Activated T-helper 17 cell treated with anti-CD3 and anti-CD28 coated beads, Interleukin-2, amount 50 U/mL, for 72 hours (primary cell): ENCODE measurements at regions not wholly inside any gene's neighbourhood (a gene's known extent, or its start where the extent isn't known, plus 50 kb on each side); places are given as distances from the start of the nearest gene placed in this dataset.
"Not testable (repeated sequence)": the region's sequence is repeated elsewhere in the genome, so short reads cannot be mapped to it uniquely, and the experiment has no call there.

ENCODE experiments used
- ATAC-seq: fragments of 150-1000 bp; cut with Tn5 transposase; replicated peaks from 2 replicates; pipeline ENCODE4 v1.10.0; 2021; ENCODE audit warnings: mild to moderate bottlenecking, moderate library complexity
- H3K27ac Mint-ChIP-seq: one replicate; pipeline ENCODE4 v1.8.0; 2022; ENCODE audit warnings: mixed read lengths
- H3K27me3 Mint-ChIP-seq: one replicate; pipeline ENCODE4 v1.8.0; 2022; ENCODE audit warnings: mixed read lengths
- H3K36me3 Mint-ChIP-seq: one replicate; pipeline ENCODE4 v1.8.0; 2022; ENCODE audit warnings: low read depth, mild to moderate bottlenecking, mixed read lengths
- H3K4me1 Mint-ChIP-seq: one replicate; pipeline ENCODE4 v1.8.0; 2022; ENCODE audit warnings: mixed read lengths
- H3K4me3 Mint-ChIP-seq: one replicate; pipeline ENCODE4 v1.8.0; 2022; ENCODE audit warnings: mild to moderate bottlenecking, mixed read lengths
- H3K9me3 Mint-ChIP-seq: one replicate; pipeline ENCODE4 v1.8.0; 2022; ENCODE audit warnings: mixed read lengths

- ATAC-seq, result no peak
Measured at GRCh38 chr16:51239196-51239595, 88.1 kb upstream of the SALL1 start.

GRCh38 chr16:51237861-51238378 is 86.8 kb upstream of the SALL1 start:
- Mint-ChIP-seq H3K4me1 (peaks cover 5% of the 10 kb centered on the region), H3K4me3 (no peak overlapping the region), H3K27ac (no peak overlapping the region), H3K9me3 (peaks cover 17% of the 10 kb centered on the region), H3K36me3 (no peaks in the 10 kb centered on the region), H3K27me3 (peaks cover 3% of the 10 kb centered on the region)
- no peak for ATAC-seq

More at GRCh38 chr16:51239196-51239595, 88.1 kb upstream of the SALL1 start:
- Mint-ChIP-seq H3K4me3 (no peak overlapping the region), H3K27me3 (no peaks in the 10 kb centered on the region), H3K27ac (no peak overlapping the region), H3K36me3 (no peaks in the 10 kb centered on the region), H3K9me3 (peaks cover 12% of the 10 kb centered on the region), H3K4me1 (peaks cover 5% of the 10 kb centered on the region)

GRCh38 chr16:51237207-51237606 is 86.1 kb upstream of the SALL1 start:
- H3K4me3 Mint-ChIP-seq, result no peak overlapping the region
- no peak for ATAC-seq

GRCh38 chr16:51236583-51236982 is 85.5 kb upstream of the SALL1 start:
- H3K9me3 Mint-ChIP-seq, result peaks cover 17% of the 10 kb centered on the region
- ATAC-seq, result no peak
- H3K4me3 Mint-ChIP-seq, result no peak overlapping the region
- no peaks in the 10 kb centered on the region for H3K36me3 Mint-ChIP-seq
- no peak overlapping the region for H3K27ac Mint-ChIP-seq
- H3K4me1 Mint-ChIP-seq, result peaks cover 5% of the 10 kb centered on the region
- H3K27me3 Mint-ChIP-seq, result peaks cover 3% of the 10 kb centered on the region

More at GRCh38 chr16:51237207-51237606, 86.1 kb upstream of the SALL1 start:
- Mint-ChIP-seq H3K27me3 (peaks cover 3% of the 10 kb centered on the region), H3K4me1 (peaks cover 5% of the 10 kb centered on the region), H3K9me3 (peaks cover 17% of the 10 kb centered on the region), H3K36me3 (no peaks in the 10 kb centered on the region), H3K27ac (no peak overlapping the region)

GRCh38 chr16:51231702-51232101 is 80.6 kb upstream of the SALL1 start:
- no peak overlapping the region for H3K27ac Mint-ChIP-seq
- peaks cover 3% of the 10 kb centered on the region for H3K27me3 Mint-ChIP-seq
- H3K9me3 Mint-ChIP-seq, result peaks cover 4% of the 10 kb centered on the region
- no peaks in the 10 kb centered on the region for H3K36me3 Mint-ChIP-seq
- H3K4me3 Mint-ChIP-seq, result no peak overlapping the region
- H3K4me1 Mint-ChIP-seq, result no peaks in the 10 kb centered on the region
- no peak for ATAC-seq

GRCh38 chr16:51230035-51230434 is 79.0 kb upstream of the SALL1 start:
- H3K9me3 Mint-ChIP-seq, H3K27me3 Mint-ChIP-seq, H3K36me3 Mint-ChIP-seq, H3K4me1 Mint-ChIP-seq, H3K27ac Mint-ChIP-seq, ATAC-seq, H3K4me3 Mint-ChIP-seq: not testable (repeated sequence)

- Mint-ChIP-seq H3K36me3 (no peaks in the 10 kb centered on the region), H3K4me1 (no peaks in the 10 kb centered on the region), H3K27ac (no peak overlapping the region), H3K4me3 (no peak overlapping the region), H3K9me3 (peaks cover 9% of the 10 kb centered on the region), H3K27me3 (peaks cover under 1% of the 10 kb centered on the region)
- ATAC-seq, result no peak
Measured at GRCh38 chr16:51228097-51228659, 77.1 kb upstream of the SALL1 start.

- Mint-ChIP-seq H3K36me3 (no peaks in the 10 kb centered on the region), H3K27ac (no peak overlapping the region), H3K27me3 (no peaks in the 10 kb centered on the region), H3K9me3 (peaks cover 7% of the 10 kb centered on the region), H3K4me1 (no peaks in the 10 kb centered on the region), H3K4me3 (no peak overlapping the region)
- no peak for ATAC-seq
Measured at GRCh38 chr16:51225878-51226277, 74.8 kb upstream of the SALL1 start.

- no peak overlapping the region for H3K27ac Mint-ChIP-seq
- H3K27me3 Mint-ChIP-seq, result no peaks in the 10 kb centered on the region
- H3K9me3 Mint-ChIP-seq, result peaks cover 10% of the 10 kb centered on the region
- H3K4me1 Mint-ChIP-seq, result no peaks in the 10 kb centered on the region
- H3K4me3 Mint-ChIP-seq, result no peak overlapping the region
- H3K36me3 Mint-ChIP-seq, result no peaks in the 10 kb centered on the region
- ATAC-seq, result no peak
Measured at GRCh38 chr16:51224317-51224716, 73.2 kb upstream of the SALL1 start.

- no peak for ATAC-seq
- Mint-ChIP-seq H3K27me3 (no peaks in the 10 kb centered on the region), H3K9me3 (peaks cover 10% of the 10 kb centered on the region), H3K4me3 (no peak overlapping the region), H3K36me3 (no peaks in the 10 kb centered on the region), H3K27ac (no peak overlapping the region), H3K4me1 (no peaks in the 10 kb centered on the region)
Measured at GRCh38 chr16:51222016-51222415, 70.9 kb upstream of the SALL1 start.

GRCh38 chr16:51211148-51211547 is 60.1 kb upstream of the SALL1 start:
- H3K4me3 Mint-ChIP-seq, result no peak overlapping the region
- peaks cover under 1% of the 10 kb centered on the region for H3K9me3 Mint-ChIP-seq
- no peak overlapping the region for H3K27ac Mint-ChIP-seq
- no peaks in the 10 kb centered on the region for H3K36me3 Mint-ChIP-seq
- no peaks in the 10 kb centered on the region for H3K4me1 Mint-ChIP-seq
- H3K27me3 Mint-ChIP-seq, result no peaks in the 10 kb centered on the region
- no peak for ATAC-seq

GRCh38 chr16:51210087-51210486 is 59.0 kb upstream of the SALL1 start:
- H3K4me1 Mint-ChIP-seq, result no peaks in the 10 kb centered on the region
- no peaks in the 10 kb centered on the region for H3K36me3 Mint-ChIP-seq
- no peak overlapping the region for H3K27ac Mint-ChIP-seq
- H3K9me3 Mint-ChIP-seq, result no peaks in the 10 kb centered on the region
- no peaks in the 10 kb centered on the region for H3K27me3 Mint-ChIP-seq
- ATAC-seq, result no peak
- H3K4me3 Mint-ChIP-seq, result no peak overlapping the region

- Mint-ChIP-seq H3K9me3 (peaks cover 16% of the 10 kb centered on the region), H3K4me3 (no peak overlapping the region), H3K27me3 (no peaks in the 10 kb centered on the region), H3K36me3 (no peaks in the 10 kb centered on the region), H3K4me1 (no peaks in the 10 kb centered on the region), H3K27ac (no peak overlapping the region)
- no peak for ATAC-seq
Measured at GRCh38 chr16:51201604-51202003, 50.5 kb upstream of the SALL1 start.
